CD1c-positive myeloid dendritic cell (primary cell): ENCODE measurements at regions not wholly inside any gene's neighbourhood (a gene's known extent, or its start where the extent isn't known, plus 50 kb on each side); places are given as distances from the start of the nearest gene placed in this dataset.
A peak's percentile ranks its signal among the peaks of the same experiment; 100 is the strongest.
"Not testable (repeated sequence)": the region's sequence is repeated elsewhere in the genome, so short reads cannot be mapped to it uniquely, and the experiment has no call there.

Source experiments
- DNase-seq: peaks from one replicate; pipeline ENCODE4 v3.0.0-alpha.2; 2016; ENCODE audit errors: extremely low spot score

GRCh38 chr2:12452185-12452584, 264.6 kb upstream of the TRIB2 start:
- DNase-seq, result peak; percentile 66

- DNase-seq, result no peak
Measured at GRCh38 chr2:12453731-12454130, 263.0 kb upstream of the TRIB2 start.

GRCh38 chr2:12455661-12456060, 261.1 kb upstream of the TRIB2 start:
- DNase-seq, result no peak

DNA sequence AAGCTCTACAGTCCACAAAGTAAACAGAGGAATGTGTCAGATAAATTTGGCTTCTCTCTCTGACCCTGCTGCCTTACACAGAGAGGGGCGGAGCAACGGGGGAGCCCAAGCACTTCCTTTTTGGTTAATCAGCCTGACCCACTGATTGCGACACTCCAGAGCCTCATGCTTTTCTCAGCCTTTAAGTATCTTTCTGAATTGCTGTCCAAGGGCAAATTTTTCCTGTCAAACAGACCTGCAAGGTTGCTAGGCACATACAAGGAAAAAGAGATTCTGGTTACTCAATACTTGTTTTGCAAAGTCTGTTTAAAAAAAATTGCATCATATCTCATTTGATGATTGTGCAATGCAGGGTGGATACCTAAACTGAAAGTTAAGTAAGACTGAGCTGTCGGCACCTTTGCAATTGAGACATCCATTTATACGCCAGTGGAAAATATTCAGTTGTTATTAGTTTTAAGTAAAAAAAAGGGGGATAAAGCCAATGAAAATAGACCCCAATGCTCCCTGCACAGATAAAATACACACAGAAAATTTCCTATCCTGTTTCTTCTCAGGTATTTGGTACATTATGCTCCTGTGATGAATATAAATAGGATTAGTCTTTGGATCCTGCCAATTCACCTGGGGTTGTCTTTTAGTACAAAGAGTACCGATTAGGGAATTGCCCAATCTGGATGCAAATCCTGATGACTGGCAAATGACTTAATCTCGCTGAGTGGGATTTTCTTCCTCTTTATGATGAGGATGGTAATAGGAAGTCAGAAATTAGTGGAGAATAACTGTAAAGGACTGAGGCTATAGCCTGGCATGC, 260.2 kb upstream of the TRIB2 start:
- DNase-seq, result peak; percentile 95

GRCh38 chr2:12457831-12458230, 258.9 kb upstream of the TRIB2 start:
- DNase-seq, result no peak

GRCh38 chr2:12463189-12463588, 253.5 kb upstream of the TRIB2 start:
- no peak for DNase-seq

DNA sequence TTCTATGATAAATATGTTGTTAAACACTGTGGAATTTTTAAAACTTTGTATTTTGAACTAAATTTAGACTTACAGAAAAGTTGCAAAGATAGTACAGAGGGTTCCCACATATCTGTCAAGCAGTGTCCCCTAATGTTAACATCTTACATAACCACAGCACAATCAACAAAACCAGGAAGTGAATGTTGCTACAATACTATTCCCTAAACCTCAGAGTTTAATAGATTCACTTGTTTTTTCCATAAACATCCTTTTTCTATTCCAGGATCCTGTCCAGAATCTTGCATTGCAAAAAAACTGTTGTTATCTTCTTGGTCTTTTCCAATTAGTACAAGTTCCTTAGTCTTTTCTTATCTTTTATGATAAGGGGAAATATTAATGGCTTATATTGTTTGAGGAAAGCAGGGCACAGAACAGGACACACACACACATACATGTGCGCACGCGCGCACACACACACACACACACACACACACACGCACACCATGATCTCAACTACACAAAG, 251.1 kb upstream of the TRIB2 start:
- DNase-seq, result peak; percentile 17

DNA sequence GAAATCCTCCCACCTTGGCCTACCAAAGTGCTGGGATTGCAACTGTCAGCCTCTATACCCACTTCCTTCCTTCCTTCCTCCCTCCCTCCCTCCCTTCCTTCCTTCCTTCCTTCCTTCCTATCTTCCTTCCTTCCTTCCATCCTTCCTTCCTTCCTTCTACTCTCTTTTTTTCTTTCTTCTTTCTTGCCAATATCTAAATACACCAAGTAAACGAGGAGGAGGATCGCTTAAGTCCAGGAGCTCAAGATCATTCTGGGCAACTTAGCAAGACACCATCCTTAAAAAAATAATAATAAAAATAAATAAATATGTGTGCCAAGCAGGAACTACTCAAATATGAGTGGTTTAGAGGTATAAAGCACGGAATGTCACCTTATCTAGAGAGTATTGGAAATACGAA, 249.4 kb upstream of the TRIB2 start:
- DNase-seq, result no peak

GRCh38 chr2:12469141-12469561, 247.6 kb upstream of the TRIB2 start:
- no peak for DNase-seq

DNA sequence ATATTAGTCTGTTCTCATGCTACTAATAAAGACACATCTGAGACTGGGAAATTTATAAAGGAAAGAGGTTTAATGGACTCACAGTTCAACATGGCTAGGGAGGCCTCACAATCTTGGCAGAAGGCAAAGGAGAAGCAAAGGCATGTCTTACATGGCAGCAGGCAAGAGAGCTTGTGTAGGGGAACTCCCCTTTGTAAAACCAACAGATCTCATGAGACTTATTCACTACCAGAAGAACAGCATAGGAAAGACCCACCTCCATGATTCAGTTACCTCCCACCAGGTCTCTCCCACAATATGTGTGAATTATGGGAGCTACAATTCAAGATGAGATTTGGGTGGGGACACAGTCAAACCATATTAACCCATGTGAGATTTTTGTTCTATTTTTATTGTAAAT, 244.5 kb upstream of the TRIB2 start:
- not testable (repeated sequence) for DNase-seq

DNA sequence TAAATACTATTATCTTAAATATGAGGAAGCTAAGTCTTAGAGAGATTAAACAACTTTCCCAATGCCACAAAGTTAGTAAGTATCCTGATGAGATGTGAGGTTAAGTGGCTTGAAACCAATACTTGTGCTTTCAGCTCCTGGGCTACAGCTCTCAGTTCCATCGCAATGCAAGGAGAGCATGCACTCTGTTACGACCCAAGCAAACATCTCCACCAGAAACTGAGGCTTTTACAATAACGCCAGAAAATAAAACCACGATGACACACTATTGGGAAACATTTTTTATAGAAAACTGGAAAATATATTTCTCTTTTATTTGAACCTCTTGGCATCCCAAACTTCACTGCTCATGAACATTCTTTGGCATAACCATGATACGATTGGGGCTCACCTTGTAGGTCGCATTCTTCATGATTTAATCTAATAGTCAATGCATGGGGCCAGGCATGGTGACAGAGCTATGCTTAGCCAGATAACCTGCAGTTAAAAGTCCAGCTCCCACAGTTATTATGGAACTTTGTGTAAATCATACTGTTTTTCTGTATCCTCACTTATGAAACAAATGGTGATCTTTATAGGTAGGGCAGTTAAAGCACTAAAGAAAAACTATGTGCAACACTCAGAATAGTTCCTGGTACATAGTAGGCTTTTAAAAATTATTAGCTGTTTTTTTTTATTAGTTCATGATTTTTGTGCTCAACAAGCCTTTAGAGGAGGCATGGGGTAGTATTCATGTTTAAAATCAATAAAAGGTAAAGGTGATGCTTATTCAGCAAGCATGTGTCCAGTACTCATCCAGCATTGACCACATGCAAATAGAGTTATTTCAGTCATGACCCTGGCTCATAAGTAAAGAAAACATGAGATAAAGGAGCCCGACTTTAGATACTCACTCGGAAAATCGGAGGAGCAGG, 238.3 kb upstream of the TRIB2 start:
- DNase-seq, result no peak

GRCh38 chr2:12479065-12479601, 237.6 kb upstream of the TRIB2 start:
- peak; percentile 38 for DNase-seq

- no peak for DNase-seq
Measured at GRCh38 chr2:12484536-12485115, 232.1 kb upstream of the TRIB2 start.

DNA sequence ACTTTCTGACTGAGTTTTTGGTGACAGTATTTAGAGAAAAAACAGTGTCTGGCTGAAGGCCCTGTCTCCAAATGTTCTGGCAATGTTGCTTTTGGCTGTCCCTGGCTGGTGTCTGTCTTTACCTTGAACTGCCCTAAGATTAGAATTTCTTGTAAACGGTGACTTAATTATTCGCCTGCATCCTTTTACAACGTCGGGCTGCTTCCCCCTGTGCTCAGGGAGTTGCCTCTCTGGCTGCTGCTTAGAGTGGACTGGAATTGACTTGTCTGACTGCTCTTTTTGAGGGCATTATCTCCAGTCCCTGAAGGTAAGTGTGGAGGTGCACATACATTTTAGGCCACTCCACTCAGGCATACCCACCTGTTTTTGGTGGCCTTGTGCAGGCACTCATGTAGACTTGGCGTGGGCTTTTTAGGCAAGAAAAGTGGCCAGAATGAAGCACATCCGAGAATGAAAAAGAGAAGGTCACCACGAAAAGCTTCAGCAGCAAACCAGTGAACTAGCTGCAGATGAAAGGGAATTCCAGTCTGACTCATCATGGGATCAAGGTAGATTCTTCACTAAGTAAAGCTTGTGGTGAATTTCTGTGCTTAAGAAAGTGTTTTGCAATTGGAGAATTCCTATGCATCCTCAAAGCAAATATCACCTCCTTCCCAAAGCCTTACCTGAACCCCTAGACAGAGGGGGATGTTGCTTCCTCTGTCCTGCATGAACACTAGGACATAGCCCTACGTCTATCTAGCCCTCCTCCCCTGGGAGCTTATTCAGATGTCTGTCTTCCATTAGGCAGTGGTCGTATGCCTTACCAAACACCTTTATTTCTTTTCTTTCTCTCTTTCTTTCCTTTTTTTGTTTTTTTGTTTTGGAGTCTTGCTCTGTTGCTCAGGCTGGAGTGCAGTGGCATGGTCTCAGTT, 230.3 kb upstream of the TRIB2 start:
- DNase-seq, result no peak

- DNase-seq, result no peak
Measured at GRCh38 chr2:12487253-12488004, 229.3 kb upstream of the TRIB2 start.

DNA sequence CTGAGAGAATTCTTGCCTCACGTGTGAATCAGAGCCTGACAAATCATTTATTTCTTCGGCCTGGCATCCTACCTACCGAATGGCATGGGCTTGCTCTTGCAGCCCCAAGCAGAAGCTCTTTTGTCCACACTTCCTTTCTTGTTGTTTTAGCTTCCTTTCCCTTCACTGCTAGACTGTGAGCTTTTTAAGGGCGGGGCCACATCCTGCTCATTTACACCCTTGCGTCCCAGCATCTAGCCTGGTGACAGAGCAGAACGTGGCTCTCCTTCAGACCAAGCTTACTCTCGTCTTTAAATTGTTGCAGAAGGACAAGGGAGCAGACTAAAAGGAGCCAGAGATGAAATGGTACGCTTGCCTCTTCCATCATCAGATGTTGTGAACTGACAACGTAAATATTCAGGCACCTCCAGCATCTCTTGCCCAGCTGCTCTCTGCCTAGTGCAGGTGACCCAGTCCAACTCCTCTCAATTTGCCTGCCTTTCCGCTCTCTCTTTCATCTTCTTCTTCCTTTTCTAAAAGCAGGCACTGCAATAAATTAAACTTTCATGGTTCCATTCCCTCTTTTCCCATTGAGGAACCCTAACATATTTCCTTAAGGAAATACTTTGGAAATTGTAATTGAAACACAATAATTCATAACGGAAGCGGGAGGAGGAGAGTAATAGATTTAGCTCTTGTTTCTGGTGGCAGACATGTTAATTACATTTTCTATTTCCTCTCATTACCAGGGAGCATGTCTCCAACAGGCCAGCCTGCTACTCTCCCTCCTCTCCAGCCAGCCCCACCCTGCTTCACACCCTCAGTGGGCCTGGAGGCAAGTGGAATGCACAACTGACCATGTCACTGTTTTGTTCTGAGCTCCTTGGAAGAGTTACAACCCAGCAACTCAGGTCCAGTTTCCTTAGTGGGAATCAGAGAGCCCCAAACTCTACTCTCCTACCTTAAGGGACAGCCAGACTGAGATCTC, 228.1 kb upstream of the TRIB2 start:
- DNase-seq, result no peak

DNA sequence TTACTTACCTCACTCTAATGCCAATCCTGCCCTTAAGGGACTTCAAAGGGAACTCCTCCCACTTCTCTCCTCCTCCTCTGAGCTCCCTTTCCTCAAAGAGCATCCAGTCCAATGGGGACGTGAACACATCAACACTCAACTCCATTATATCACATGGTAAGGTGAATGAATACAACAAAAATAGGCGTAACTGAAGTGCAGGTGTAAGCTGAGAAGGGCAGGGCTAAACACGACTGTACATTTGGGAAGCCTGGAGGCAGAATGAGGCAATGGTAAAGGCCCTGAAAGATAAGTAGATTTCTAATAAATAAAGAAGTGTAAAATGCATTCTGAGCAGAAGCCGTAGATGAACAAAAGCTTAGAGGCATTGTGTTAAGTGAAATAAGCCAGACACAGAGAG, 226.1 kb upstream of the TRIB2 start:
- DNase-seq, result no peak

DNA sequence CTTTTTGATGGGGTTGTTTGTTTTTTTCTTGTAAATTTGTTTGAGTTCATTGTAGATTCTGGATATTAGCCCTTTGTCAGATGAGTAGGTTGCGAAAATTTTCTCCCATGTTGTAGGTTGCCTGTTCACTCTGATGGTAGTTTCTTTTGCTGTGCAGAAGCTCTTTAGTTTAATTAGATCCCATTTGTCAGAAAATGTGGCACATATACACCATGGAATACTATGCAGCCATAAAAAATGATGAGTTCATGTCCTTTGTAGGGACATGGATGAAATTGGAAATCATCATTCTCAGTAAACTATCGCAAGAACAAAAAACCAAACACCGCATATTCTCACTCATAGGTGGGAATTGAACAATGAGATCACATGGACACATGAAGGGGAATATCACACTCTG, 224.4 kb upstream of the TRIB2 start:
- DNase-seq, result not testable (repeated sequence)

DNA sequence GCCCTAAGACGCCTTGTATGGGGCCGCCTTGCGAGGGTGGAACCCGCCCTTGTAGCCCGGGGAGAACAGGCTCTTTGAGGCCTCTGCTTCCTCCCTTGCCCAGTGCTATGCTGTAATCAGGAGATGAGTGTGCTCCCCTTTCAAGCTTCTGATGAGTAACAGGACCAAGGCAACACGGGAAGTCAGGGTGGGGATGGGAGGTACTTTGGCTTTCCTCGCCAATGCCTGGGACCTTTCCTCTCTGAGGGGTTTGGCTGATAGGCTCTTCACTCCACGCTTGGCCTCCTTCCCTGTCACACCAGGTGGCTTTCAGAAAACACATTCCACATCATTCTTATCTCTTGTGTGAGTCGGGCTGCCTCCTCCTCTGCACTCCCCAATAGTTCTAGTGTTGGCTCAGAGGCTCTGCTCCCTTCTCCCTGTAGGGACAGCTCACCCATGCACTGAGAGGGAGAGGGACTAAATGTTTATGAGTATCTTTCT, 223.7 kb upstream of the TRIB2 start:
- peak; percentile 59 for DNase-seq
